HG03442 (cell line): ENCODE measurements at regions not wholly inside any gene's neighbourhood (a gene's known extent, or its start where the extent isn't known, plus 50 kb on each side); places are given as distances from the start of the nearest gene placed in this dataset.

Experiments
- ATAC-seq: cut with Tn5 transposase; IDR thresholded peaks from one replicate; pipeline ENCODE4 v1.9.1; 2021; ENCODE audit warnings: mild to moderate bottlenecking, moderate library complexity; ENCODE audit not compliant: unreplicated experiment

- no peak for ATAC-seq
Measured at GRCh38 chr5:73395256-73395655, 53.3 kb downstream of the FOXD1 start.

- no peak for ATAC-seq
Measured at GRCh38 chr5:73394610-73395009, 54.0 kb downstream of the FOXD1 start.

- ATAC-seq: no peak
Measured at GRCh38 chr5:73393611-73394489, 54.7 kb downstream of the FOXD1 start.

GRCh38 chr5:73392775-73393174 lies 55.8 kb downstream of the FOXD1 start:
- no peak for ATAC-seq

- ATAC-seq: no peak
Measured at GRCh38 chr5:73391441-73391881, 57.1 kb downstream of the FOXD1 start.

- no peak for ATAC-seq
Measured at GRCh38 chr5:73390972-73391371, 57.6 kb downstream of the FOXD1 start.

- no peak for ATAC-seq
Measured at GRCh38 chr5:73388740-73389139, 59.8 kb downstream of the FOXD1 start.

GRCh38 chr5:73388306-73388684 lies 60.3 kb downstream of the FOXD1 start:
- ATAC-seq: no peak

GRCh38 chr5:73387601-73388305 lies 60.8 kb downstream of the FOXD1 start:
- peak; percentile 94 for ATAC-seq

- no peak for ATAC-seq
Measured at GRCh38 chr5:73387149-73387591, 61.4 kb downstream of the FOXD1 start.

- no peak for ATAC-seq
Measured at GRCh38 chr5:73384861-73385260, 63.7 kb downstream of the FOXD1 start.

- ATAC-seq: no peak
Measured at GRCh38 chr5:73382401-73382740, 66.2 kb downstream of the FOXD1 start.

- no peak for ATAC-seq
Measured at GRCh38 chr5:73381590-73382400, 66.8 kb downstream of the FOXD1 start.

- ATAC-seq: no peak
Measured at GRCh38 chr5:73380710-73381589, 67.6 kb downstream of the FOXD1 start.

GRCh38 chr5:73380041-73380440 lies 68.5 kb downstream of the FOXD1 start:
- ATAC-seq: no peak

GRCh38 chr5:73379435-73379834 lies 69.1 kb downstream of the FOXD1 start:
- ATAC-seq: no peak

GRCh38 chr5:73378765-73379164 lies 69.8 kb downstream of the FOXD1 start:
- no peak for ATAC-seq

GRCh38 chr5:73378070-73378469 lies 70.5 kb downstream of the FOXD1 start:
- no peak for ATAC-seq

GRCh38 chr5:73376618-73377170 lies 71.9 kb downstream of the FOXD1 start:
- no peak for ATAC-seq

GRCh38 chr5:73375949-73376348 lies 72.6 kb downstream of the FOXD1 start:
- no peak for ATAC-seq
